ENCODE measurements at regions not wholly inside any gene's neighbourhood (a gene's known extent, or its start where the extent isn't known, plus 50 kb on each side); places are given as distances from the start of the nearest gene placed in this dataset.

- intact Hi-C loops (cut with DNase I), result loop anchor here (2.0 to 10.0 kb wide), 11 partner anchors 68 to 1726 kb away; no protein-coding TSS in a partner anchor
- DNase-seq (no peak), ATAC-seq (no peak)
- Histone ChIP-seq H3K4me3 (no peak overlapping the region), H3K36me3 (no peaks in the 10 kb centered on the region), H3K27me3 (no peaks in the 10 kb centered on the region), H3K9me3 (no peaks in the 10 kb centered on the region), H3K4me1 (no peaks in the 10 kb centered on the region), H3K27ac (no peak overlapping the region)
- TF ChIP-seq POLR2A (IDR thresholded peaks at IDR 0.05), result no peak
- TF ChIP-seq, protein P1, sequence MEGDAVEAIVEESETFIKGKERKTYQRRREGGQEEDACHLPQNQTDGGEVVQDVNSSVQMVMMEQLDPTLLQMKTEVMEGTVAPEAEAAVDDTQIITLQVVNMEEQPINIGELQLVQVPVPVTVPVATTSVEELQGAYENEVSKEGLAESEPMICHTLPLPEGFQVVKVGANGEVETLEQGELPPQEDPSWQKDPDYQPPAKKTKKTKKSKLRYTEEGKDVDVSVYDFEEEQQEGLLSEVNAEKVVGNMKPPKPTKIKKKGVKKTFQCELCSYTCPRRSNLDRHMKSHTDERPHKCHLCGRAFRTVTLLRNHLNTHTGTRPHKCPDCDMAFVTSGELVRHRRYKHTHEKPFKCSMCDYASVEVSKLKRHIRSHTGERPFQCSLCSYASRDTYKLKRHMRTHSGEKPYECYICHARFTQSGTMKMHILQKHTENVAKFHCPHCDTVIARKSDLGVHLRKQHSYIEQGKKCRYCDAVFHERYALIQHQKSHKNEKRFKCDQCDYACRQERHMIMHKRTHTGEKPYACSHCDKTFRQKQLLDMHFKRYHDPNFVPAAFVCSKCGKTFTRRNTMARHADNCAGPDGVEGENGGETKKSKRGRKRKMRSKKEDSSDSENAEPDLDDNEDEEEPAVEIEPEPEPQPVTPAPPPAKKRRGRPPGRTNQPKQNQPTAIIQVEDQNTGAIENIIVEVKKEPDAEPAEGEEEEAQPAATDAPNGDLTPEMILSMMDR (IDR thresholded peaks at IDR 0.05), result no peak
- 19 to 90% (median 89%) methylated on average over 3 of the region's 3 CpGs for WGBS, 4 donors
These were observed 161.7 kb downstream of the SPTSSA start for GRCh38 chr14:34300330-34300729.

- Histone ChIP-seq H3K9me3 (no peaks in the 10 kb centered on the region), H3K4me1 (no peaks in the 10 kb centered on the region), H3K27ac (no peak overlapping the region), H3K4me3 (no peak overlapping the region), H3K36me3 (no peaks in the 10 kb centered on the region), H3K27me3 (no peaks in the 10 kb centered on the region)
- WGBS, 4 donors, result 61 to 65% (median 63%) methylated on average over 3 of the region's 3 CpGs
- ATAC-seq (no peak), DNase-seq (no peak)
- intact Hi-C loops (cut with DNase I), result no loop called here
- TF ChIP-seq, protein P1 (IDR thresholded peaks at IDR 0.05), result no peak
These were observed 162.7 kb downstream of the SPTSSA start for GRCh38 chr14:34299360-34299759.

- intact Hi-C loops (cut with DNase I), result no loop called here
- TF ChIP-seq, protein P1 (IDR thresholded peaks at IDR 0.05), result no peak
- no peak for TF ChIP-seq POLR2A (IDR thresholded peaks at IDR 0.05)
- no peak overlapping the region for H3K4me3 ChIP-seq
These were observed 164.1 kb downstream of the SPTSSA start for GRCh38 chr14:34297786-34298520.

DNA sequence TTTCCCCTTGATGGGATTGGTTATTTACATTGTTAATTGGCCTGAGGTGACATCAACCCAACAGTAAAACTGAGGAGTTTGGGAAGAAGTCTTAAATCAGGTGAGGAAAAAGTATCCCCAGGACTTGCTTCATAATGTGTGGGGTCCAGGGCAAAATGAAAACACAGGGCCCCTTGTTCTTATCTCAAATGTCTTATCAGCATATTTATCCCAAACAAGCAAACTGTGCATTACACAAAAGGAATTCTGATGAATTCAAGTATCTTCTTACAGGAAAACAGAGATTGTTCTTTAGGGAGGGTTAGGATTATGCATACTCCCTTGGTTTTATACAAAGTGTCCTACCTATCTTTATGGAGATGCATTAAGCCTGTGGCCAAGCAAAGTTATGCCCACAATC is 178.4 kb downstream of the SPTSSA start:
- ATAC-seq (no peak), DNase-seq (no peak)
- Histone ChIP-seq H3K36me3 (no peaks in the 10 kb centered on the region), H3K27ac (no peak overlapping the region), H3K4me1 (no peaks in the 10 kb centered on the region), H3K27me3 (no peaks in the 10 kb centered on the region), H3K9me3 (peaks cover 0 to 6% (median 0%) of the 10 kb centered on the region in 12 donors), H3K4me3 (no peak overlapping the region)
- no peak for TF ChIP-seq POLR2A (IDR thresholded peaks at IDR 0.05)
- TF ChIP-seq, protein P1 (IDR thresholded peaks at IDR 0.05), result no peak
- intact Hi-C loops (cut with DNase I), result no loop called here

More at GRCh38 chr14:34297786-34298520, 164.1 kb downstream of the SPTSSA start:
- no peaks in the 10 kb centered on the region for H3K27me3 ChIP-seq
- no peaks in the 10 kb centered on the region for H3K4me1 ChIP-seq
- H3K36me3 ChIP-seq, result no peaks in the 10 kb centered on the region
- DNase-seq (no peak), ATAC-seq (no peak)
- no peak overlapping the region for H3K27ac ChIP-seq
- no peaks in the 10 kb centered on the region for H3K9me3 ChIP-seq
- 52 to 61% (median 59%) methylated on average over 6 of the region's 6 CpGs for WGBS, 4 donors

Data from heart left ventricle (tissue), 16 donors.